ENCODE measurements at regions not wholly inside any gene's neighbourhood (a gene's known extent, or its start where the extent isn't known, plus 50 kb on each side); places are given as distances from the start of the nearest gene placed in this dataset.

DNA sequence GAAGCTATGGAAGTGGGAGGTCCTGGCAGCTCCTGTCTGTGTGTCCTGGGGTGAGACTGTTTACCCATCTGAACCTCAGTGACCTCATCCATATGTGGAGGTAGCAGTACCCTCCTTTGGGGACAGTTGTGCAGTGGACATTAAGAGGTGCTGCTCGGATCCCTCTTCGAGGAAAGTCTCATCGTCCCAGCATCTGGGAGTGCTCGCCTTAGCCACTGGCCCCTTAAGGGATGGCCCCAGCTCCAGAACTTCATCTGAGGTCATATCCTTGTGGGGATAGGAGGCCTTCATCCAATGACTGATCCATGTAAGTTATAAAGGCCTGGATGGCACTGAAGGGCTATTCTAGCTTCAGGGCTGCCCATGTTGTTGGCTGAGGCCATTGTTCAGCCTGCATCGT, 538.1 kb downstream of the MIAT start:
- H3K27ac Mint-ChIP-seq = no peak overlapping the region
- no peaks in the 10 kb centered on the region for H3K4me1 ChIP-seq (ENCODE audit: insufficient read depth, low read length)
- DNase-seq = no peak
- H3K36me3 ChIP-seq (ENCODE audit: insufficient read depth, low read length) = no peaks in the 10 kb centered on the region
- H3K9me3 ChIP-seq (ENCODE audit: control insufficient read depth in 1 of 2, low read length in 2 of 2) = no peaks in the 10 kb centered on the region
- H3K9me3 Mint-ChIP-seq = peaks cover 2 to 19% (median 11%) of the 10 kb centered on the region in 8 donors
- peaks cover 0 to 2% of the 10 kb centered on the region in 2 donors for H3K36me3 Mint-ChIP-seq
- ChIA-PET POLR2A (ENCODE audit: partially characterized antibody) (no interaction called here), CTCF (ENCODE audit: partially characterized antibody) (no interaction called here)
- no peak overlapping the region for H3K4me3 ChIP-seq (ENCODE audit: low read length in 2 of 2)
- no peaks in the 10 kb centered on the region for H3K4me1 Mint-ChIP-seq
- peaks cover 4 to 7% of the 10 kb centered on the region in 2 donors for H3K27me3 Mint-ChIP-seq
- no peak overlapping the region for H3K27ac ChIP-seq (ENCODE audit: low read depth, low read length)
- H3K27me3 ChIP-seq (ENCODE audit: insufficient read depth, low read length) = no peaks in the 10 kb centered on the region
- intact Hi-C loops (cut with micrococcal nuclease) = no loop called here
- H3K4me3 Mint-ChIP-seq = no peak overlapping the region

DNA sequence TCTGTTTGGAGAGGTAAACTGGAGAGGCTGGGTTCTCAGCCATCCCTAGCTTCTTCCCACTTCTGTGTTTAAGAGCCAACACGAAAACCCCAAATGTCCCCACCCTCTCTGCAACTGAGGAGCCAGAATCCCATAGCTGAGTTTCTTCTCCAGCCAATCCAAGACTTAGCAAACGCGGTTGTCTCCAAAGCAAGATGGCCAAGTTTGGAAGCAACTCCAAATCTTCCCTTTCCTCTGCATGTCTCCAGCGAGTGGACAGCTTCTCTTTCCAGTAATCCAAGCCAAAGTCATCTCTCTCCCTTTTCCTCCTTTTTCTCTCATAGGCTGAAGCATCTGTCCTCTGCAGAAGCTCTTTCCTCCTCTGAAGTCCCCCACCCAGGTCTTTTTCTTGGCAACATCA, 539.2 kb downstream of the MIAT start:
- peaks cover 4 to 7% of the 10 kb centered on the region in 2 donors for H3K27me3 Mint-ChIP-seq
- Histone ChIP-seq H3K4me3 (ENCODE audit: low read length in 2 of 2) (no peak overlapping the region), H3K36me3 (ENCODE audit: insufficient read depth, low read length) (no peaks in the 10 kb centered on the region), H3K4me1 (ENCODE audit: insufficient read depth, low read length) (no peaks in the 10 kb centered on the region), H3K27me3 (ENCODE audit: insufficient read depth, low read length) (no peaks in the 10 kb centered on the region), H3K9me3 (ENCODE audit: control insufficient read depth in 1 of 2, low read length in 2 of 2) (no peaks in the 10 kb centered on the region), H3K27ac (ENCODE audit: low read depth, low read length) (no peak overlapping the region)
- no peaks in the 10 kb centered on the region for H3K36me3 Mint-ChIP-seq
- intact Hi-C loops (cut with micrococcal nuclease) = no loop called here
- ChIA-PET CTCF (ENCODE audit: partially characterized antibody) (no interaction called here), POLR2A (ENCODE audit: partially characterized antibody) (no interaction called here)
- peaks cover 0 to 10% (median 4%) of the 10 kb centered on the region in 8 donors for H3K9me3 Mint-ChIP-seq
- no peaks in the 10 kb centered on the region for H3K4me1 Mint-ChIP-seq
- no peak for DNase-seq
- H3K4me3 Mint-ChIP-seq = no peak overlapping the region
- H3K27ac Mint-ChIP-seq = no peak overlapping the region

DNA sequence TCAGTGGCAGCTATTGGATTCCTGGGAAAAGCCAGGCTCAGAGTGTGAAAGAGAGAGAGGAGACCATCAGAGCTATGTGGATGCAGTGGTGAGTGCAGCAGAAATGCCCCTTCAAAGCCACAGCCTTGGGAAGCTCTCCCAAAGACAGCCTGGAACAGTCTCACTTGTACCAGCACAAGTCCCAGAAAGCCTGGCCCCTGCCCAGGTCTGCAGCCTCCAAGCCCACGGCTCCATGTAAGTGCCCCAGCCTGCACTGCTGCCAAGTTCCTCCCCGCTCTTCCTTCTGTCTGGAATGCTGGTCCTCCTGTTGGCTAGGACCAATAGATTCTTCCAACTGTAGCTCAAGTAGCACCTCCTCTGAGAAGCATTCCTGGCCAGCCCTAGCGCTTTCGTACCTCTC, 539.7 kb downstream of the MIAT start:
- H3K27ac Mint-ChIP-seq = no peak overlapping the region
- ChIA-PET CTCF (ENCODE audit: partially characterized antibody) (no interaction called here), POLR2A (ENCODE audit: partially characterized antibody) (no interaction called here)
- Histone ChIP-seq H3K36me3 (ENCODE audit: insufficient read depth, low read length) (no peaks in the 10 kb centered on the region), H3K4me3 (ENCODE audit: low read length in 2 of 2) (no peak overlapping the region), H3K9me3 (ENCODE audit: control insufficient read depth in 1 of 2, low read length in 2 of 2) (no peaks in the 10 kb centered on the region), H3K27me3 (ENCODE audit: insufficient read depth, low read length) (no peaks in the 10 kb centered on the region), H3K27ac (ENCODE audit: low read depth, low read length) (no peak overlapping the region), H3K4me1 (ENCODE audit: insufficient read depth, low read length) (no peaks in the 10 kb centered on the region)
- H3K4me1 Mint-ChIP-seq = no peaks in the 10 kb centered on the region
- no peak overlapping the region for H3K4me3 Mint-ChIP-seq
- intact Hi-C loops (cut with micrococcal nuclease) = no loop called here
- no peaks in the 10 kb centered on the region for H3K36me3 Mint-ChIP-seq
- H3K27me3 Mint-ChIP-seq = peaks cover 4 to 6% of the 10 kb centered on the region in 2 donors
- peaks cover 0 to 8% (median under 1%) of the 10 kb centered on the region in 8 donors for H3K9me3 Mint-ChIP-seq
- DNase-seq = no peak

DNA sequence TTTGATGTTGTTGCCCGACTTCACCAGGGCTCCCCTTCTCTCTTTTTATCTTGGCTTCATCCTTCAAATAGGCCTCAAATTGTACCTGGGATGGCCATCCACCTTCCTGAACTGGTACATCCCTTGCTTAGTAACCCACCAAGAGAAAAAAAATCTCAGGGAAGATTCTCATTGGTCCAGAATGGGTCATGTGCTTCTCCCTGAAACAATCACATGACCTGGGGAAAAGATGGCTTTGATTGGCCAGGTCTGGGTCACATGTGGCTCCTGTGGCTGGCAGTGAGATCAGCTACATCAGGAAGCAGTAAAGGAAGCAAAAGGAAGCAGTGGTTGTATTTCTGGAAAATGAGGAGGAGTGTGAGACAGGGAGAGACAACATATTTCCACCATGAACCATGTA, 540.2 kb downstream of the MIAT start:
- H3K4me3 Mint-ChIP-seq = no peak overlapping the region
- no peak for DNase-seq
- intact Hi-C loops (cut with micrococcal nuclease) = no loop called here
- H3K36me3 Mint-ChIP-seq = no peaks in the 10 kb centered on the region
- peaks cover 4 to 5% of the 10 kb centered on the region in 2 donors for H3K27me3 Mint-ChIP-seq
- ChIA-PET CTCF (ENCODE audit: partially characterized antibody) (no interaction called here), POLR2A (ENCODE audit: partially characterized antibody) (no interaction called here)
- Histone ChIP-seq H3K36me3 (ENCODE audit: insufficient read depth, low read length) (no peaks in the 10 kb centered on the region), H3K9me3 (ENCODE audit: control insufficient read depth in 1 of 2, low read length in 2 of 2) (no peaks in the 10 kb centered on the region), H3K4me1 (ENCODE audit: insufficient read depth, low read length) (no peaks in the 10 kb centered on the region), H3K4me3 (ENCODE audit: low read length in 2 of 2) (no peak overlapping the region), H3K27ac (ENCODE audit: low read depth, low read length) (no peak overlapping the region), H3K27me3 (ENCODE audit: insufficient read depth, low read length) (no peaks in the 10 kb centered on the region)
- no peak overlapping the region for H3K27ac Mint-ChIP-seq
- H3K4me1 Mint-ChIP-seq = no peaks in the 10 kb centered on the region
- peaks cover 0 to 8% (median 0%) of the 10 kb centered on the region in 8 donors for H3K9me3 Mint-ChIP-seq

DNA sequence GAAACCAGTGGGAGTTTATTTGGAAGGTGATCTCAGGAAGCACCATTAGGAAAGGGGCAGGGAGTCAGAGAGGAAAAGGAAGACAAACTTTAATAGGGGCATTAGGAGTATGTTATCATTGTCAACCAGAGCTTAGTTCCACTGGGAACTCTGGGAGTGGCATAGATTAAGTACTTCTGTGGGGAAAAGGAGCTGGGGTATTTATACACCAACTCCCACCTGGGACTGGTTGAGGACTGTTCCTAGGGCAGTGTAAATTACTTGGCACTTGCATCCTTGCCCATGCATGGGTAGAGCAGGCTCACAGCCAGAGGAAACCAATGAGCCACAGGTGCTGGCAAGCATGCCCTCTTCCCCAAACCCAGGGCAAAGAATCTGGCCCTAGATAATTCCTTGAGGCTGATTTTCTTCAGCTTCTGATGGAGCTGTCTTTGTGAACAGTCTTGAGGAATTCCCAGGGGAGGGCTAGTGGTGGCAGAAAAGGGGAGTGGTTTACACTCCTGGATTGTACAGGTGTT, 541.2 kb downstream of the MIAT start:
- no peak for DNase-seq
- Mint-ChIP-seq H3K27me3 (peaks cover 4 to 5% of the 10 kb centered on the region in 2 donors), H3K4me1 (no peaks in the 10 kb centered on the region), H3K27ac (no peak overlapping the region), H3K4me3 (no peak overlapping the region), H3K9me3 (peaks cover 0 to 8% (median 0%) of the 10 kb centered on the region in 8 donors), H3K36me3 (no peaks in the 10 kb centered on the region)
- ChIA-PET CTCF (ENCODE audit: partially characterized antibody) (no interaction called here), POLR2A (ENCODE audit: partially characterized antibody) (no interaction called here)
- no peak overlapping the region for H3K27ac ChIP-seq (ENCODE audit: low read depth, low read length)
- no peaks in the 10 kb centered on the region for H3K36me3 ChIP-seq (ENCODE audit: insufficient read depth, low read length)
- intact Hi-C loops (cut with micrococcal nuclease) = no loop called here
- H3K27me3 ChIP-seq (ENCODE audit: insufficient read depth, low read length) = no peaks in the 10 kb centered on the region
- H3K4me3 ChIP-seq (ENCODE audit: low read length in 2 of 2) = no peak overlapping the region
- no peaks in the 10 kb centered on the region for H3K9me3 ChIP-seq (ENCODE audit: control insufficient read depth in 1 of 2, low read length in 2 of 2)
- H3K4me1 ChIP-seq (ENCODE audit: insufficient read depth, low read length) = no peaks in the 10 kb centered on the region

DNA sequence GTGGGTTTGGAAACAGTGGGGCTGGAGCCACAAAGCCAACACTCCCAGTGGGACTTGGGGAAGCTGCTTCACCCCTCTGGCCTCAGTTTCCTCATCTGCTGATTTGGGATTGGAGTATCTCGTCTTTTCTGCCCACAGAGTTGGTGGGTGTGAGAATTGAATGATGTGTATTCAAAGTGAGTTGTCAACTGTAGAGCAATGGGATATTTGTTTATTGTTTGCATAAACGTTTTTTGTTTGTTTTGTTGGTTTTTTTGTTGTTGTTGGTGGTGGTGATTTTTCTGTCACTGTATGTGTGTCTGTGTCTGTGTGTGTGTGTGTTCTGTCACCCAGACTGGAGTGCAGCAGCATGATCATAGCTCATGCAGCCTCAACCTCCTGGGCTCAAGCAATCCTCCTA, 542.0 kb downstream of the MIAT start:
- no peaks in the 10 kb centered on the region for H3K4me1 Mint-ChIP-seq
- no peak overlapping the region for H3K27ac ChIP-seq (ENCODE audit: low read depth, low read length)
- ChIA-PET POLR2A (ENCODE audit: partially characterized antibody) (no interaction called here), CTCF (ENCODE audit: partially characterized antibody) (no interaction called here)
- H3K4me1 ChIP-seq (ENCODE audit: insufficient read depth, low read length) = no peaks in the 10 kb centered on the region
- H3K27me3 ChIP-seq (ENCODE audit: insufficient read depth, low read length) = no peaks in the 10 kb centered on the region
- H3K9me3 ChIP-seq (ENCODE audit: control insufficient read depth in 1 of 2, low read length in 2 of 2) = no peaks in the 10 kb centered on the region
- peaks cover 0 to 11% (median 0%) of the 10 kb centered on the region in 8 donors for H3K9me3 Mint-ChIP-seq
- H3K27ac Mint-ChIP-seq = no peak overlapping the region
- no peaks in the 10 kb centered on the region for H3K36me3 Mint-ChIP-seq
- H3K4me3 Mint-ChIP-seq = no peak overlapping the region
- no peak overlapping the region for H3K4me3 ChIP-seq (ENCODE audit: low read length in 2 of 2)
- intact Hi-C loops (cut with micrococcal nuclease) = no loop called here
- DNase-seq = no peak
- H3K36me3 ChIP-seq (ENCODE audit: insufficient read depth, low read length) = no peaks in the 10 kb centered on the region
- H3K27me3 Mint-ChIP-seq = peaks cover 2 to 4% of the 10 kb centered on the region in 2 donors

DNA sequence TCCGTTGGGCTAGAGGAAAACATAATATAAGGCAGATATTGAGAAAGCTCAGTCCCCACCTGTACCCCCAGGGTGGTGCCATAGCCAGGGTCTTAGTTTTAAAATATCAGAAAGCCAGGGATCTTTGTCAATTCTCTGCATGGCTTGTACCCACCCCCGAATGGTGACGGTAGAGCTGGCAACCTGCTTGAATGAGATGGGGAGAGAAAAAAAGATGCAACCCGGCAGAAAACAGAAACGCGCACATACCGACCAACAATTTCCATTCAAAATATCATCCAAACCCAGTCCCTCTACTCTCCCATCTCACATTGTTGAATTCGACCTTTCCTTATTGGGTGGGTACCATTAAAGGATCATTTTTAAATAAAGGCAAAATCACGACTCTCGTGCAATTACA, 543.9 kb downstream of the MIAT start:
- Mint-ChIP-seq H3K27me3 (peaks cover 2% of the 10 kb centered on the region in 2 donors), H3K36me3 (no peaks in the 10 kb centered on the region), H3K4me3 (no peak overlapping the region), H3K27ac (no peak overlapping the region), H3K4me1 (no peaks in the 10 kb centered on the region), H3K9me3 (peaks cover 0 to 17% (median 0%) of the 10 kb centered on the region in 8 donors)
- H3K4me1 ChIP-seq (ENCODE audit: insufficient read depth, low read length) = no peaks in the 10 kb centered on the region
- H3K27me3 ChIP-seq (ENCODE audit: insufficient read depth, low read length) = no peaks in the 10 kb centered on the region
- H3K27ac ChIP-seq (ENCODE audit: low read depth, low read length) = no peak overlapping the region
- ChIA-PET CTCF (ENCODE audit: partially characterized antibody) (no interaction called here), POLR2A (ENCODE audit: partially characterized antibody) (no interaction called here)
- no peaks in the 10 kb centered on the region for H3K36me3 ChIP-seq (ENCODE audit: insufficient read depth, low read length)
- H3K4me3 ChIP-seq (ENCODE audit: low read length in 2 of 2) = no peak overlapping the region
- no peak for DNase-seq
- intact Hi-C loops (cut with micrococcal nuclease) = no loop called here
- H3K9me3 ChIP-seq (ENCODE audit: control insufficient read depth in 1 of 2, low read length in 2 of 2) = no peaks in the 10 kb centered on the region

DNA sequence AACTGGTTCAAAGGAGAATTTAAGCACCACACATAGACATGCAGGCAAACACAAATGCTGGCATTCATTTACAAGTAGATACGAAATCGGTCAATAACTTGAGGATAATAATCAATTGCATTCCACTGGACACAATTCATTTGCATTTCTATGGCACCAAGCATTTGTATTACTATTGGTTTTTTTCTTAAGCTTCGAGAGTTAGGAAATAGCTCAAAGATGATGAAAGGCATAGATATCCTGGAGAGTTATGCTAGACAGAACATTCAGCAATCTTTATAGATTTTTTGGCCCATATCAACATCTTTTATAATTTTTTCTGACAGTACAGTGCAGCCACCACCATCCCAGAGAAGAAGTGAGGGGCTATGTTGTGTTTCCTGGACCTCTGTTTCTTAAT, 544.4 kb downstream of the MIAT start:
- no peaks in the 10 kb centered on the region for H3K36me3 ChIP-seq (ENCODE audit: insufficient read depth, low read length)
- Mint-ChIP-seq H3K4me1 (no peaks in the 10 kb centered on the region), H3K36me3 (no peaks in the 10 kb centered on the region), H3K27ac (no peak overlapping the region), H3K27me3 (peaks cover 2% of the 10 kb centered on the region in 2 donors), H3K4me3 (no peak overlapping the region), H3K9me3 (peaks cover 0 to 17% (median 0%) of the 10 kb centered on the region in 8 donors)
- DNase-seq = no peak
- intact Hi-C loops (cut with micrococcal nuclease) = no loop called here
- ChIA-PET POLR2A (ENCODE audit: partially characterized antibody) (no interaction called here), CTCF (ENCODE audit: partially characterized antibody) (no interaction called here)
- no peak overlapping the region for H3K4me3 ChIP-seq (ENCODE audit: low read length in 2 of 2)
- H3K27ac ChIP-seq (ENCODE audit: low read depth, low read length) = no peak overlapping the region
- no peaks in the 10 kb centered on the region for H3K27me3 ChIP-seq (ENCODE audit: insufficient read depth, low read length)
- no peaks in the 10 kb centered on the region for H3K4me1 ChIP-seq (ENCODE audit: insufficient read depth, low read length)
- H3K9me3 ChIP-seq (ENCODE audit: control insufficient read depth in 1 of 2, low read length in 2 of 2) = no peaks in the 10 kb centered on the region

All from CD4-positive, alpha-beta memory T cell (primary cell).